ENCODE measurements at regions not wholly inside any gene's neighbourhood (a gene's known extent, or its start where the extent isn't known, plus 50 kb on each side); places are given as distances from the start of the nearest gene placed in this dataset.

DNA sequence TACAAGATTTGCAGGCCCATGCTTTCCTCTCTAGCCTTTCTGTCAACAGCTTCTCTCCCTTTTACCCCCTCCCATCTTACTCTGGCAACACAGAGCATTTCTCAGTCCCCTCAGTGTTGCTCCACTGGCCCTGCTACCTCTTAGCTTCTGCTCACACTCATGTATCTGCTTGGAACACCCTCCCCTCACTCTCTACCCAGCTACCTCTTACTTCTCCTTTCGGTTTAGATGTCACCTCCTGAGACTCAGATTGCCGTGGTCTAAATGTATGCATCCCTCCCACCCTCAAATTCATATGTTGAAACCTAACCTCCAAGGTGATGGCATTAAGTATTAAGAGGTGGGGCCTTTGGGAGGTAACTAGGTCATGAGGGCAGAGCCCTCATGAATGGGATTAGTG, 80.1 kb downstream of the FOXD2 start:
- Histone ChIP-seq H3K36me3 (ENCODE audit: control insufficient read depth, insufficient read depth, low read length) (no peaks in the 10 kb centered on the region), H3K27me3 (replicated peaks; ENCODE audit: control insufficient read depth, insufficient read depth, low read length) (no peaks in the 10 kb centered on the region; the same call in 1 of the 2 replicates), H3K4me3 (replicated peaks; ENCODE audit: low read depth, low read length) (no peak overlapping the region)
- DNase-seq (ENCODE audit: extremely low read depth, insufficient read length) = no peak
- TF ChIP-seq, protein P1, sequence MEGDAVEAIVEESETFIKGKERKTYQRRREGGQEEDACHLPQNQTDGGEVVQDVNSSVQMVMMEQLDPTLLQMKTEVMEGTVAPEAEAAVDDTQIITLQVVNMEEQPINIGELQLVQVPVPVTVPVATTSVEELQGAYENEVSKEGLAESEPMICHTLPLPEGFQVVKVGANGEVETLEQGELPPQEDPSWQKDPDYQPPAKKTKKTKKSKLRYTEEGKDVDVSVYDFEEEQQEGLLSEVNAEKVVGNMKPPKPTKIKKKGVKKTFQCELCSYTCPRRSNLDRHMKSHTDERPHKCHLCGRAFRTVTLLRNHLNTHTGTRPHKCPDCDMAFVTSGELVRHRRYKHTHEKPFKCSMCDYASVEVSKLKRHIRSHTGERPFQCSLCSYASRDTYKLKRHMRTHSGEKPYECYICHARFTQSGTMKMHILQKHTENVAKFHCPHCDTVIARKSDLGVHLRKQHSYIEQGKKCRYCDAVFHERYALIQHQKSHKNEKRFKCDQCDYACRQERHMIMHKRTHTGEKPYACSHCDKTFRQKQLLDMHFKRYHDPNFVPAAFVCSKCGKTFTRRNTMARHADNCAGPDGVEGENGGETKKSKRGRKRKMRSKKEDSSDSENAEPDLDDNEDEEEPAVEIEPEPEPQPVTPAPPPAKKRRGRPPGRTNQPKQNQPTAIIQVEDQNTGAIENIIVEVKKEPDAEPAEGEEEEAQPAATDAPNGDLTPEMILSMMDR (IDR thresholded peaks at IDR 0.05; ENCODE audit: insufficient read depth, low read length, poor library complexity, severe bottlenecking) = no peak

DNA sequence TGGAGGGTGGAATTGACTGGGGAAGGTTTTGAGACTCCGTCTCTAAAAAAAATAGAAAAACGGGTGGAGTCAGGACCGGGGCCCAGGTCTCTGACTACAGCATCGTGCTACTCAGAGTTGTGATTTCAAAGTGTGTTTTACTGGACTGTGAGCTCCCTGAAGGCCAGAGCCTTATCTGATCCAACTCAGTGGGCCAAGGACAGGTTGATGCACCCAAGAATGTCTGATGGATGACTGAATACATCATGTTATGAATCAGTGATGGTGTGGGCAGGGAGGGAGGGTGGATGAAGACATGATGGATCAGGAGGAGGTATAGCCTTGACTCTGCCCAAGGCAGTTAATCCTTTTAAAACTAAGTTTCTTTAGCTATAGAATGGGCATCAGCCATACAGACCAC, 81.6 kb downstream of the FOXD2 start:
- Histone ChIP-seq H3K36me3 (ENCODE audit: control insufficient read depth, insufficient read depth, low read length) (no peaks in the 10 kb centered on the region), H3K27me3 (replicated peaks; ENCODE audit: control insufficient read depth, insufficient read depth, low read length) (no peaks in the 10 kb centered on the region; the same call in 1 of the 2 replicates), H3K4me3 (replicated peaks; ENCODE audit: low read depth, low read length) (no peak overlapping the region)
- no peak for DNase-seq (ENCODE audit: extremely low read depth, insufficient read length)
- TF ChIP-seq, protein P1 (IDR thresholded peaks at IDR 0.05; ENCODE audit: insufficient read depth, low read length, poor library complexity, severe bottlenecking) = no peak

DNA sequence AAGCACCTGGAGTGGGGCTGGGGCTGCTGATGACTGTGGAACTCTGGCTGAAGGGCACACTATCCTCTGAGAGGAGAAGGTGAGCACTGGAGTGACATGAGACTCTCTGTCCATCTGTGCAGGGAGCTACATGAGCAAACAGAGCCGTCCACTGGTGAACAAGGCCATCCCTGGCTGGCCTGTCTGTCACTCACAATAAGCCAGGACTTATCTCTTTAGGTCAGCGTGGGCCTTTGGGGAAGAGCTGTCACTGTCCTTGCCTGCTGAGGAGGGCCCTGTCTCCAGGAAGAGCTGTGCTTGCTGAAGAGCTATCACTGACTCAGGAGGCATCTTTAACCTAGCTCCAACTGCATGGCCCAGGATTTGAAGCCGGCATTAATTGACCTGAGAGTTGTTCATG, 82.1 kb downstream of the FOXD2 start:
- Histone ChIP-seq H3K27me3 (replicated peaks; ENCODE audit: control insufficient read depth, insufficient read depth, low read length) (no peaks in the 10 kb centered on the region; the same call in 1 of the 2 replicates), H3K4me3 (replicated peaks; ENCODE audit: low read depth, low read length) (no peak overlapping the region), H3K36me3 (ENCODE audit: control insufficient read depth, insufficient read depth, low read length) (no peaks in the 10 kb centered on the region)
- TF ChIP-seq, protein P1 (IDR thresholded peaks at IDR 0.05; ENCODE audit: insufficient read depth, low read length, poor library complexity, severe bottlenecking) = no peak
- no peak for DNase-seq (ENCODE audit: extremely low read depth, insufficient read length)

DNA sequence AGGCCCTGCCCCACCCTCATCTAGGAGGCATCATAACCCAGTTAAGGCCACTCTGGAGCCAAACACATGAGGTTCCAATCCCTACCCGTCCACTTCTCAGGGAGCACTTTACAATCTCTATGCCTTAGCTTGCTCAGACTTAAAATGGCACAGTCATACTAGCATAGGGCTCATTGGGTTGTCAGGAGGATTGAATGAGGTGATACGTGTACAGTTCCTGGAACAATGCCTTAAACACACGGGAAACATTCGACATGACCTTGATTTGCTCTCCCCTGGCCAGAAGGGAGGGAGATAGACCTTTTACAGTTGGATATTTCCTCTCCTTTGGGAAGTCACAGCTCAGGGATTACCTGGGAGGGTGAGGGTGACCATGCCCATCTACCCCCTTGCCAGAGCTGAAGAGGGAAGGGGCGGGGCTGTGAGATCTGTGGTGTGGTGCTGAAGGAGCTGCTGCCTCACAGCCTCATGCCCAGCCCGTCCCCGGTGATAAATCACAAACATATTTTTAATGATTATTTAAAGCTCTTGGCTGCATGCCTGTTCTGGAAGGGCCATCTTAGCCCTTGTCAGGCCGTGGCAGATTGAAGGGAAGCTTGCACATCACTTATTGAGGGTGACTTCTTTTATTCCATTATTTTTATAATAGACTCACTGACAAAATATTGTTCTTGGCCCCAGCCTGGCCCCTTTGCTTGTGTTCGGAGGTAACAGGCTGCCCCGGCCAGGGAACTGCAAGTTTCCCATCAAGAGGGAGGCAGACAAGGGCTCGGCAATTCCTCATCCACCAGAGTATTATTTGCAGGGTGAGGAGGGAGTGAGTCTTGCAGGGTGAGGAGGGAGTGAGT, 83.4 kb downstream of the FOXD2 start:
- no peak for DNase-seq (ENCODE audit: extremely low read depth, insufficient read length)
- Histone ChIP-seq H3K4me3 (replicated peaks; ENCODE audit: low read depth, low read length) (no peak overlapping the region), H3K36me3 (ENCODE audit: control insufficient read depth, insufficient read depth, low read length) (no peaks in the 10 kb centered on the region), H3K27me3 (replicated peaks; ENCODE audit: control insufficient read depth, insufficient read depth, low read length) (no peaks in the 10 kb centered on the region; the same call in 1 of the 2 replicates)
- TF ChIP-seq, protein P1 (IDR thresholded peaks at IDR 0.05; ENCODE audit: insufficient read depth, low read length, poor library complexity, severe bottlenecking) = no peak

DNA sequence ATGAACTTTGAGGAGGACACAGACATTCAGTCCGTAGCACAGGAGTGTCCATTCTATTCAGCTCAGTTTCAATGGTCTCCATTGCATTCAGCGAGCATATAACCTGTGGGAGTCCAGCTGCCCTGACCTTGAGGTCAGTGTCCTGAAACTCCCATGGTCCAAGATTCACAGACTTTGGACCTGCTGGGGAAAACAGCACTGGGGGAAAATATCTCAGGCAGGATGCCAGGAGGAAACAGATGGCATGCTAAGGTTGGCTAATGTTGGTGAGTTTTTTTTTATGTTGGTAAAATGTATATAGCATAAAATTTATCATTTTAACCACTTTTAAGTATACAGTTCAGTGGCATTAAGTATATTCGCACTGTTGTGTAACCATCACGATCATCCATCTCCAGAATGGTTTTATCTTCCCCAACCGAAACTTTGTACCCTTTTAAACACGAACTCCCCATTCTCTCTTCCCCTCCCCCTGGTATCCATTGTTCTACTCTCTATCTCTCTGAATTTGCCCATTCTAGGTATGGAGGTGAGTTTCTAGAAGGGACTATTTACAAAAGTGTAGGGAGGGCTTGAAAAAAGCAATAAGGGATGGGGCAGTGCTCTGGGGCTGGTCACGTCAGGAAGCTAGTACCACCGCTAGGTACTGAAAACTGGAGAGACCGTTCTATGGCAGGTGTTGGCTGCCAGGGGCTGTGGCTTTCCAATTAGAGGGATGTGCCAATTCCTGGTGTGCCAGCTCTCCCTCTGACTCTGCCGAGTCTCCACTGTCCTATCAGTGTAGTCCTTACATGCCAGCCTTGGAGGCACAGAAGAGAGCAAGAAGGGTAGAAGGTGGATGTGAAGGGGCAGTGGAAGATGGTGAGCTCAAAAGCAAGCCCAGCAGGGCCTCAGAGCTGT, 85.3 kb downstream of the FOXD2 start:
- DNase-seq (ENCODE audit: extremely low read depth, insufficient read length) = no peak
- H3K27me3 ChIP-seq (replicated peaks; ENCODE audit: control insufficient read depth, insufficient read depth, low read length) = no peaks in the 10 kb centered on the region; the same call in 1 of the 2 replicates
- H3K36me3 ChIP-seq (ENCODE audit: control insufficient read depth, insufficient read depth, low read length) = no peaks in the 10 kb centered on the region
- no peak overlapping the region for H3K4me3 ChIP-seq (replicated peaks; ENCODE audit: low read depth, low read length)
- TF ChIP-seq, protein P1 (IDR thresholded peaks at IDR 0.05; ENCODE audit: insufficient read depth, low read length, poor library complexity, severe bottlenecking) = no peak
